B cell (primary cell): ENCODE measurements at regions not wholly inside any gene's neighbourhood (a gene's known extent, or its start where the extent isn't known, plus 50 kb on each side); places are given as distances from the start of the nearest gene placed in this dataset.

ENCODE experiments used
- ATAC-seq: fragments of 200-7000 bp; cut with Tn5 transposase; one replicate; pipeline ENCODE4 v1.10.0; 2021; ENCODE audit warnings: low read depth, mild to moderate bottlenecking, moderate number of reproducible peaks, moderate library complexity
- CTCF ChIA-PET: fragments of 350-600 bp; sonication (Branson Sonifier 250); formaldehyde crosslinking; loops from one replicate; lab custom pipeline; 2021; ENCODE audit warnings: antibody characterized with exemption, inconsistent platforms; lab: Charles Lee
- POLR2A ChIA-PET: fragments of 350-600 bp; sonication (Branson Sonifier 250); formaldehyde crosslinking; loops from one replicate; lab custom pipeline; 2021; ENCODE audit warnings: antibody characterized with exemption; lab: Charles Lee
- DNase-seq: peaks from one replicate; pipeline ENCODE4 v3.0.0; 2013
- H2AFZ ChIP-seq: 2 replicates; pipeline ENCODE4 v1.6.1; 2012; ENCODE audit warnings: mild to moderate bottlenecking, low read depth, low read length; ENCODE audit not compliant: insufficient read depth, poor library complexity, severe bottlenecking
- H3K27ac ChIP-seq, 2 donors: 1 replicate in 1 of 2; 2 replicates in 1 of 2; pipeline ENCODE4 v1.5.1; 2012 to 2013; ENCODE audit warnings: low read length in 2 of 2, mild to moderate bottlenecking in 2 of 2, moderate library complexity in 1 of 2
- H3K27me3 ChIP-seq, 4 experiments: fragments of 200-600 bp in 1 of 4; sonication (generic) in 1 of 4; replicated peaks in 1 of 4; 1 replicate in 2 of 4; 2 replicates in 2 of 4; pipeline versions ENCODE4 v1.6.1 to v1.7.0; 2013 to 2016; ENCODE audit warnings: low read length in 3 of 4, mild to moderate bottlenecking in 2 of 4, mixed read lengths in 1 of 4, moderate library complexity in 1 of 4; ENCODE audit not compliant: insufficient read depth in 4 of 4, control insufficient read depth in 3 of 4; ENCODE audit errors: control extremely low read depth in 1 of 4
- H3K36me3 ChIP-seq, 2 experiments: replicated peaks in 1 of 2; 1 replicate in 1 of 2; 2 replicates in 1 of 2; pipeline versions ENCODE4 v1.6.1 to v1.7.1; 2013; ENCODE audit warnings: low read length in 1 of 2; ENCODE audit not compliant: insufficient read depth in 2 of 2, control insufficient read depth in 1 of 2; ENCODE audit errors: control extremely low read depth in 1 of 2, extremely low read depth in 1 of 2
- H3K4me1 ChIP-seq, 2 donors: fragments of 200-600 bp in 1 of 2; sonication (generic) in 1 of 2; 1 replicate in 1 of 2; 2 replicates in 1 of 2; pipeline versions ENCODE4 v1.5.1 to v1.6.1; 2013 to 2017; ENCODE audit warnings: low read length in 2 of 2; ENCODE audit not compliant: control insufficient read depth in 2 of 2, insufficient read depth in 2 of 2
- H3K4me2 ChIP-seq: replicated peaks from 2 replicates; pipeline ENCODE3; 2012; ENCODE audit warnings: mild to moderate bottlenecking, low read depth, low read length; ENCODE audit not compliant: poor library complexity, severe bottlenecking
- H3K4me3 ChIP-seq, 5 experiments: fragments of 200-600 bp in 1 of 5; sonication (generic) in 1 of 5; 1 replicate in 3 of 5; 2 replicates in 2 of 5; pipeline versions ENCODE4 v1.5.1 to v1.7.0; 2011 to 2016; ENCODE audit warnings: low read length in 4 of 5, mild to moderate bottlenecking in 4 of 5, low read depth in 2 of 5, control low read depth in 1 of 5, moderate library complexity in 1 of 5; ENCODE audit not compliant: insufficient read depth in 1 of 5; ENCODE audit errors: control extremely low read depth in 1 of 5, extremely low read depth in 1 of 5
- H3K79me2 ChIP-seq: fragments of 200-600 bp; sonication (generic); one replicate; pipeline ENCODE4 v1.6.0; 2016; ENCODE audit warnings: low read length; ENCODE audit not compliant: control insufficient read depth, insufficient read depth
- H3K9ac ChIP-seq: fragments of 200-600 bp; sonication (generic); 2 replicates; pipeline ENCODE4 v1.6.1; 2017; ENCODE audit warnings: mild to moderate bottlenecking, low read length, moderate library complexity
- H3K9me3 ChIP-seq, 3 donors: one replicate each; pipeline versions ENCODE4 v1.6.1 to v1.7.1; 2013; ENCODE audit warnings: low read length in 2 of 3; ENCODE audit not compliant: control insufficient read depth in 2 of 3, insufficient read depth in 1 of 3; ENCODE audit errors: control extremely low read depth in 1 of 3
- H4K20me1 ChIP-seq: 2 replicates; pipeline ENCODE4 v1.6.0; 2012; ENCODE audit warnings: mild to moderate bottlenecking, low read length; ENCODE audit not compliant: insufficient read depth, control insufficient read depth, poor library complexity, severe bottlenecking
- H3K27ac Mint-ChIP-seq: one replicate; pipeline ENCODE4 v1.8.0; 2021; ENCODE audit warnings: mixed read lengths
- H3K27me3 Mint-ChIP-seq: one replicate; pipeline ENCODE4 v1.8.0; 2021; ENCODE audit warnings: mixed read lengths
- H3K4me1 Mint-ChIP-seq: one replicate; pipeline ENCODE4 v1.8.0; 2021; ENCODE audit warnings: mixed read lengths
- H3K4me3 Mint-ChIP-seq: one replicate; pipeline ENCODE4 v1.8.0; 2021; ENCODE audit warnings: mixed read lengths
- H3K9me3 Mint-ChIP-seq: one replicate; pipeline ENCODE4 v1.8.0; 2022; ENCODE audit warnings: mixed read lengths; ENCODE audit not compliant: insufficient read depth
- CTCF ChIP-seq: fragments of 200-600 bp; IDR thresholded peaks from one replicate; pipeline ENCODE4 v1.8.0; 2022; ENCODE audit warnings: antibody characterized with exemption, mild to moderate bottlenecking
- EZH2 ChIP-seq: IDR thresholded peaks from 2 replicates; pipeline ENCODE4 v1.6.1; 2012; ENCODE audit warnings: borderline replicate concordance, low read depth, mild to moderate bottlenecking, moderate library complexity, low read length; ENCODE audit not compliant: insufficient read depth, poor library complexity, severe bottlenecking
- WGBS: methylation state at CpG from one replicate; pipeline ENCODE4 v1.1.5; 2013; ENCODE audit warnings: missing lambda C conversion rate; ENCODE audit not compliant: insufficient coverage; 5-methylcytosine and 5-hydroxymethylcytosine counted together
- intact Hi-C: fragments of 100-400 bp; cut with micrococcal nuclease; formaldehyde crosslinking; loops from one replicate; pipeline ENCODE4 v1.10.0; 2022

- 100% methylated on average over 2 of the region's 3 CpGs for WGBS
Measured at GRCh38 chr3:78141269-78141668, 1101.4 kb downstream of the ROBO2 start.

GRCh38 chr3:78143000-78143399 lies 1103.1 kb downstream of the ROBO2 start:
- no peak for ATAC-seq
- H3K9me3 ChIP-seq: peaks cover 0 to 4% (median 1%) of the 10 kb centered on the region in 3 donors
- H3K9ac ChIP-seq: no peak overlapping the region
- H3K27ac ChIP-seq: no peak overlapping the region
- no peak overlapping the region for H3K4me3 Mint-ChIP-seq
- no peaks in the 10 kb centered on the region for H4K20me1 ChIP-seq
- no peaks in the 10 kb centered on the region for H3K27me3 ChIP-seq
- intact Hi-C loops: no loop called here
- H3K27ac Mint-ChIP-seq: no peak overlapping the region
- TF ChIP-seq CTCF: no peak
- TF ChIP-seq EZH2: no peak
- no peaks in the 10 kb centered on the region for H3K79me2 ChIP-seq
- no peak overlapping the region for H2AFZ ChIP-seq
- no peaks in the 10 kb centered on the region for H3K4me1 Mint-ChIP-seq
- H3K4me2 ChIP-seq: no peak overlapping the region
- H3K9me3 Mint-ChIP-seq: peaks cover 3% of the 10 kb centered on the region
- DNase-seq: no peak
- ChIA-PET CTCF (no interaction called here), POLR2A (interaction anchor here (0.6 kb wide), 1 partner anchor 38 kb away, joined by 4 read pairs; no protein-coding TSS in a partner anchor)
- no peak overlapping the region for H3K4me3 ChIP-seq
- H3K36me3 ChIP-seq: no peaks in the 10 kb centered on the region
- H3K4me1 ChIP-seq: no peaks in the 10 kb centered on the region
- WGBS: no CpG with 5 or more reads among the region's 1 CpG
- H3K27me3 Mint-ChIP-seq: no peaks in the 10 kb centered on the region

More at GRCh38 chr3:78141269-78141668, 1101.4 kb downstream of the ROBO2 start:
- Histone ChIP-seq H3K36me3 (no peaks in the 10 kb centered on the region), H3K27ac (no peak overlapping the region), H4K20me1 (no peaks in the 10 kb centered on the region), H2AFZ (no peak overlapping the region), H3K9me3 (peaks cover 0 to 4% (median 1%) of the 10 kb centered on the region in 3 donors), H3K27me3 (no peaks in the 10 kb centered on the region), H3K79me2 (no peaks in the 10 kb centered on the region), H3K4me2 (no peak overlapping the region), H3K4me3 (no peak overlapping the region), H3K9ac (no peak overlapping the region), H3K4me1 (no peaks in the 10 kb centered on the region)
- ChIA-PET CTCF (no interaction called here), POLR2A (no interaction called here)
- Mint-ChIP-seq H3K27ac (no peak overlapping the region), H3K9me3 (peaks cover 2% of the 10 kb centered on the region), H3K4me3 (no peak overlapping the region), H3K27me3 (no peaks in the 10 kb centered on the region), H3K4me1 (no peaks in the 10 kb centered on the region)
- ATAC-seq (no peak), DNase-seq (no peak)
- intact Hi-C loops: no loop called here
- TF ChIP-seq CTCF (no peak), EZH2 (no peak)
